Neural cell (in vitro differentiated cells): ENCODE measurements at regions not wholly inside any gene's neighbourhood (a gene's known extent, or its start where the extent isn't known, plus 50 kb on each side); places are given as distances from the start of the nearest gene placed in this dataset.

Source experiments
- H2AFZ ChIP-seq: fragments of 200-600, 300-800 bp; sonication (generic), shearing (Covaris generic); 2 replicates; pipeline ENCODE4 v1.6.0; 2014; ENCODE audit warnings: low read depth, mild to moderate bottlenecking, antibody characterized with exemption, low read length, moderate library complexity
- H3F3A ChIP-seq: fragments of 200-600 bp; shearing (Covaris generic); 2 replicates; pipeline ENCODE4 v1.6.1; 2016; ENCODE audit warnings: mild to moderate bottlenecking, moderate library complexity, mixed read lengths, antibody characterized with exemption, low read length; ENCODE audit not compliant: insufficient read depth, poor library complexity, severe bottlenecking
- H3K27ac ChIP-seq: fragments of 200-600, 300-800 bp; sonication (generic), shearing (Covaris generic); 2 replicates; pipeline ENCODE4 v1.5.1; 2014; ENCODE audit warnings: mild to moderate bottlenecking, low read length, moderate library complexity
- H3K27me3 ChIP-seq: fragments of 300-800, 200-600 bp; sonication (generic), shearing (Covaris generic); 2 replicates; pipeline ENCODE4 v1.6.0; 2014; ENCODE audit warnings: mild to moderate bottlenecking, low read depth, low read length, moderate library complexity; ENCODE audit not compliant: insufficient read depth
- H3K36me3 ChIP-seq: fragments of 300-800, 200-600 bp; sonication (generic), shearing (Covaris generic); 2 replicates; pipeline ENCODE4 v1.5.1; 2014; ENCODE audit warnings: mild to moderate bottlenecking, antibody characterized with exemption, low read length, moderate library complexity; ENCODE audit not compliant: insufficient read depth
- H3K4me2 ChIP-seq: fragments of 300-800, 200-600 bp; sonication (generic), shearing (Covaris generic); 2 replicates; pipeline ENCODE4 v1.6.0; 2014; ENCODE audit warnings: mild to moderate bottlenecking, low read length
- H3K4me3 ChIP-seq: fragments of 300-800, 200-600 bp; sonication (generic), shearing (Covaris generic); 2 replicates; pipeline ENCODE4 v1.5.1; 2014; ENCODE audit warnings: mild to moderate bottlenecking, low read length, moderate library complexity
- H3K79me2 ChIP-seq: fragments of 200-600 bp; shearing (Covaris generic); replicated peaks from 2 replicates; pipeline ENCODE4 v1.6.0; 2014; ENCODE audit warnings: mild to moderate bottlenecking, low read length, moderate library complexity; ENCODE audit not compliant: insufficient read depth
- H3K9ac ChIP-seq: fragments of 300-800, 200-600 bp; sonication (generic), shearing (Covaris generic); 2 replicates; pipeline ENCODE4 v1.6.1; 2016; ENCODE audit warnings: mild to moderate bottlenecking, low read length, mixed read lengths
- H3K9me2 ChIP-seq: fragments of 200-600 bp; shearing (Covaris generic); 2 replicates; pipeline ENCODE4 v1.6.1; 2016; ENCODE audit warnings: mild to moderate bottlenecking, low read length, mixed read lengths; ENCODE audit not compliant: insufficient read depth
- H3K9me3 ChIP-seq: fragments of 200-600, 300-800 bp; sonication (generic), shearing (Covaris generic); 2 replicates; pipeline ENCODE4 v1.6.1; 2016; ENCODE audit warnings: mild to moderate bottlenecking, mixed run types, low read length, moderate library complexity, mixed read lengths
- H4K20me1 ChIP-seq: fragments of 200-600 bp; shearing (Covaris generic); 2 replicates; pipeline ENCODE4 v1.6.1; 2016; ENCODE audit warnings: mild to moderate bottlenecking, mixed run types; ENCODE audit not compliant: insufficient read depth
- CTCF ChIP-seq: fragments of 450-650 bp; IDR thresholded peaks from 2 replicates; pipeline ENCODE4 v1.5.1; 2014; ENCODE audit warnings: antibody characterized with exemption, mild to moderate bottlenecking, moderate library complexity; ENCODE audit not compliant: poor library complexity, severe bottlenecking
- EP300 ChIP-seq: fragments of 450-650 bp; conservative IDR thresholded peaks from 2 replicates; pipeline ENCODE4 v1.6.1; 2014; ENCODE audit warnings: antibody characterized with exemption, mild to moderate bottlenecking, moderate library complexity; ENCODE audit not compliant: poor library complexity, severe bottlenecking
- EZH2 ChIP-seq: fragments of 200-600, 300-800 bp; shearing (Covaris generic), sonication (generic); IDR thresholded peaks from 2 replicates; pipeline ENCODE4 v1.6.1; 2014; ENCODE audit warnings: antibody characterized with exemption, low read length, borderline replicate concordance, mild to moderate bottlenecking; ENCODE audit not compliant: insufficient read depth, poor library complexity, severe bottlenecking
- MXI1 ChIP-seq: fragments of 450-650 bp; conservative IDR thresholded peaks from 2 replicates; pipeline ENCODE4 v1.6.1; 2014; ENCODE audit warnings: antibody characterized with exemption, mild to moderate bottlenecking; ENCODE audit not compliant: poor library complexity, severe bottlenecking
- POLR2AphosphoS5 ChIP-seq: IDR thresholded peaks from 2 replicates; pipeline ENCODE4 v1.6.1; 2012
- RAD21 ChIP-seq: fragments of 450-650 bp; conservative IDR thresholded peaks from 2 replicates; pipeline ENCODE4 v1.6.1; 2014; ENCODE audit warnings: antibody characterized with exemption, mild to moderate bottlenecking, moderate library complexity
- REST ChIP-seq: IDR thresholded peaks from 2 replicates; pipeline ENCODE4 v1.6.1; 2012; ENCODE audit warnings: borderline replicate concordance
- SMC3 ChIP-seq: fragments of 450-650 bp; conservative IDR thresholded peaks from 2 replicates; pipeline ENCODE4 v1.6.1; 2014; ENCODE audit warnings: antibody characterized with exemption, mild to moderate bottlenecking, moderate library complexity; ENCODE audit not compliant: poor library complexity
- TAF1 ChIP-seq: IDR thresholded peaks from 2 replicates; pipeline ENCODE4 v1.6.1; 2012; ENCODE audit warnings: low read depth

- no peak for TF ChIP-seq MXI1
- no peak for TF ChIP-seq SMC3
- TF ChIP-seq POLR2AphosphoS5: no peak
Observed at GRCh38 chr21:18894387-18894786, 490.8 kb upstream of the TMPRSS15 start (continued).

- TF ChIP-seq EZH2: no peak
- TF ChIP-seq TAF1: no peak
- no peak for TF ChIP-seq EP300
- TF ChIP-seq SMC3: no peak
- TF ChIP-seq POLR2AphosphoS5: no peak
- no peak for TF ChIP-seq REST
- no peak for TF ChIP-seq MXI1
- TF ChIP-seq RAD21: no peak
- TF ChIP-seq CTCF: no peak
- H3K79me2 ChIP-seq: no peaks in the 10 kb centered on the region
Observed at GRCh38 chr21:18899261-18899660, 495.7 kb upstream of the TMPRSS15 start.

GRCh38 chr21:18902660-18903059, 499.1 kb upstream of the TMPRSS15 start:
- Histone ChIP-seq H3K27me3 (no peaks in the 10 kb centered on the region), H3F3A (no peaks in the 10 kb centered on the region)
- TF ChIP-seq CTCF (no peak), EP300 (no peak), EZH2 (no peak), RAD21 (no peak), REST (no peak), TAF1 (no peak), MXI1 (no peak), POLR2AphosphoS5 (no peak), SMC3 (no peak)

More at GRCh38 chr21:18899261-18899660, 495.7 kb upstream of the TMPRSS15 start:
- H2AFZ ChIP-seq: no peak overlapping the region
- no peaks in the 10 kb centered on the region for H4K20me1 ChIP-seq
- H3F3A ChIP-seq: no peaks in the 10 kb centered on the region
- H3K9me2 ChIP-seq: no peaks in the 10 kb centered on the region
- no peaks in the 10 kb centered on the region for H3K9me3 ChIP-seq
- no peaks in the 10 kb centered on the region for H3K27me3 ChIP-seq
- H3K4me3 ChIP-seq: no peak overlapping the region
- no peaks in the 10 kb centered on the region for H3K36me3 ChIP-seq
- no peak overlapping the region for H3K4me2 ChIP-seq
- H3K27ac ChIP-seq: no peak overlapping the region
- no peak overlapping the region for H3K9ac ChIP-seq

More at GRCh38 chr21:18902660-18903059, 499.1 kb upstream of the TMPRSS15 start:
- no peaks in the 10 kb centered on the region for H3K36me3 ChIP-seq
- H3K79me2 ChIP-seq: no peaks in the 10 kb centered on the region
- no peak overlapping the region for H3K4me3 ChIP-seq
- H3K27ac ChIP-seq: no peak overlapping the region
- H3K9me3 ChIP-seq: no peaks in the 10 kb centered on the region
- H3K9me2 ChIP-seq: no peaks in the 10 kb centered on the region
- no peak overlapping the region for H2AFZ ChIP-seq
- no peaks in the 10 kb centered on the region for H4K20me1 ChIP-seq
- H3K9ac ChIP-seq: no peak overlapping the region
- H3K4me2 ChIP-seq: no peak overlapping the region
